Kidney tubule cell (primary cell): ENCODE measurements at regions not wholly inside any gene's neighbourhood (a gene's known extent, or its start where the extent isn't known, plus 50 kb on each side); places are given as distances from the start of the nearest gene placed in this dataset.

Experiments
- DNase-seq: peaks from one replicate; pipeline ENCODE4 v3.0.0-alpha.2; 2018; ENCODE audit warnings: low spot score

GRCh38 chr10:113326160-113327111 lies 226.4 kb upstream of the HABP2 start:
- peak; percentile 92 for DNase-seq

- peak; percentile 71 for DNase-seq
These were observed 223.7 kb upstream of the HABP2 start for GRCh38 chr10:113329121-113329596.

DNA sequence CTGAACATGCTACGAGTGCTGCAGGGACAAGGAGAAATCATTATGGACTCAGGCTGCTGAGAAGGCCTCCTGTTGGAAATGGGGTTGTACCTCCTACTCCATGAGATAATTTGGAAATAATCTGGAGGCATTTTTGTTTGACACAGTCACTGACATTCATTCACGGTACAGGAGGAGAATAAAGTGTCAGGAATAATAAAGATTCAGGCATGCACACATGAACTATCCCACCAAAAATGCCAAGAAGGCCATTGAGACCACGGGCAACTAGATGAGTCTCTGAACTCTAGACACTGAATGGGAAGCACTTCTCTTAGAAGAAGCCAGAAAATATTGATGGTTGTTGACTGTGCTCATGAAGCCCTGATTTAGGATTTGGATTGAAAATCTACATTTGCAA lies 220.9 kb upstream of the HABP2 start:
- no peak for DNase-seq

GRCh38 chr10:113333313-113333712 lies 219.5 kb upstream of the HABP2 start:
- no peak for DNase-seq

GRCh38 chr10:113335592-113335991 lies 217.3 kb upstream of the HABP2 start:
- peak; percentile 16 for DNase-seq

DNA sequence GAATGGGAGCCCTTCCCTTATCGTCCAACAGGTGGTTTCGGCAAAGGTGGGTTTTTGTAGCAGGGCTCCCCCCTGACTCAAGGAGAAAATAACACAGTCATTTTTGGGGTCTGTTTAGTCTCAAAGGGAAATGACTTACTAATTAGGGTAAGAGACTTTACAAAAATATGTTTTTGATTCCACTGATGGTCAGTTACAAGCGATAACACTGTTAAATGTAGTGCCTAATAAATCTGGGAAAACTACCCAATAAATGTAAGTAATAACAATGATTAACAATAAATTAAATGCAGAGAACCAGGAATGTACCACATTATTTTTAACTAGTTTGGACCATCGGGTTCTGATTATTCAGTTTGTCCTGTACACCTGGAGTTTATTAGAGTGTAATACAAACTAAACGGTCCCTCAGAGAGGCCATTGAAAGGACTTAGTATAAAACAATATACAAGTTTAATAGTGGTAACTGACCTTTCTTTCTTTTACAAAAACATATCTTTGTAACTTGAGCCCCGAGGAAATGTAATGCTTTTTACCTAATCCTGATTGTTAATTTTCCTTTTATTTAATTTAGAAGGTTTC lies 216.2 kb upstream of the HABP2 start:
- no peak for DNase-seq

- no peak for DNase-seq
These were observed 215.7 kb upstream of the HABP2 start for GRCh38 chr10:113337142-113337541.

GRCh38 chr10:113339121-113339520 lies 213.7 kb upstream of the HABP2 start:
- no peak for DNase-seq

GRCh38 chr10:113340282-113340681 lies 212.6 kb upstream of the HABP2 start:
- DNase-seq: no peak

DNA sequence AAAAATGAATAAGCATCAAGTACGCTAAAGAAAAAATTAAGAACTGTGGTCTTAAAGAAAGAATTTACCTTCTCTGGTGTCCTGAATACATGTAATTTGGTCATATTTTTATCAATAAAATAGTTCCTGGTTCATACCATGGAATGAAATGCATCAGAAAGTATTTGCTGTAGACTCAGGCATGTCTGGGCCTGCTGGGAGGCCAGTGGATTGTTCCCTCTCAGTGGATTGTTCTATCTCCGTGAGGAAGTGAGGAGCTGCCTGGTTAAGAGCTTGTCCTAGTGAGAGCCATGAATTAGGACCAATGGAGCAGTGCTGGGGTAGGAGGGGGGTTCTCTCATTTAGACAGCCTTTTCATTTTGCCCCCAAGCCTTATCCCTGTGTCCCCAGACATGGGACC lies 211.7 kb upstream of the HABP2 start:
- DNase-seq: no peak

DNA sequence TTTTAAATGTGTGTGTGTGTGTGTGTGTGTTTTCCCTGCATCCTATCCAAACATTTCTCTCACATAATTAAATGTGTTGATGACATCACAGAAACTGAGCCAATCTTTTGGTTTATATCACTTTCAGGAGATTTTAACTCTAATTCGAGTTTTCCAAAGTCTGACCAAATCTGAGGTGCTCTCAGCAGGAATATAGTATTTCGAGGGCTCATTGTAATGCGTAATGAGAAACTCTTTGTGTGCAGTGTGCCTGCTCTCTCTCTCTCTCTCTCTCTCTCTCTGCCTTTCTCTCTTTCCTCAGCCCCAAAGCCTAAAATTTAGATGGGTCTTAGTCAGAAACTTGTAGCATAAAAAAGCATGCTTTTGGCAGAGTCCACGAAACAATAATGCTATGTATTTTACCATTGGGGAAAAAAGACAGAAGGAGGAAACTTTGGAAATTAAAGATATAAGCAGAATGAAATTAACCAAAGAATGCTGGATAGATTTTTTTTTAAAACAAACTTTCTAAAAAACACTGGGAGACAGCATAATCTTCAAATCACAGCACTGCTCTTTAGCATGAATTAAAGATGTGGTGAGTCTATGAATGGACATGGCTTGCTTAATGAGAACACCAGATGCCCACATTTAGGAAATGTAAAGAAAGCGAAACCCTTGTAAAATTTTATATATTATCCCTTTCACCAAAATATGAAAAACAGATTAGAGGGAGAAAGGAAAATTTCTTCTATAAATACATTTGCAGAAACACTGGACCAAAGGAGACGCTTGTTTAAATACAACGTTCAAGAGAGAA lies 206.8 kb upstream of the HABP2 start:
- no peak for DNase-seq

- DNase-seq: no peak
These were observed 205.3 kb upstream of the HABP2 start for GRCh38 chr10:113347508-113347907.

- DNase-seq: no peak
These were observed 204.2 kb upstream of the HABP2 start for GRCh38 chr10:113348694-113349093.

DNA sequence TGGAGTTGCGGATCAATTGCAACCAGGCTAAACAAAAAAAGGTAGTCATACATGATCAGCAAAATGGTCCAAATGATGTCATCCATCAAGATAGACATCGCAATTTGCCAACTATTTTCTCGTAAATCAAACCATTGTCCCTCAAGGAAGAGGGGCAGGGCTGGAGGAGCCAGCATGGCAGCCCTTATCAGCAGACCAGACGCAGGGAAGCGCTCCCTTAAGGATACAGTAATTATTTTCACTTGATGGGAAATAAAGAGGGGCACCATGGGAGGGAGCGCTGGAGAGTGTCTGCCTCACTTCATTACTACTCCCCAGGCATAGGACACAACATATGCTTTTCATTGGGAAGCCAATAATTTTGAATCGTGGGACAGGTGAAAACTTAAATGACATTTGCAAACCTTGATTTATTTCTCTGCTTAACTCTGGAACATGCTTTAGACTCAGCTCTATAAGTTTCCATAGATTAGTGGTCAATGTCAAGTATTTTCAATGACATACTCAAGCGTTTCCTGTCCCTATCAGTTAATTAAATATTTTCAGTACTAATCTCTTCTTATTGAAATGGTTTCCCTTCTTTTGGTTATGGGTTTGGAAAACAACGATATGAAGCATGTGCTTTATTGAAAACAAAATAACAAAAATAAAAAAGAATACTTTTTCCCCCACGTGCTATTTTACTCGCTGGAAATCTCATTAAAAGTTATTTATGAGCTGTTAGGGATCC lies 202.4 kb upstream of the HABP2 start:
- no peak for DNase-seq

DNA sequence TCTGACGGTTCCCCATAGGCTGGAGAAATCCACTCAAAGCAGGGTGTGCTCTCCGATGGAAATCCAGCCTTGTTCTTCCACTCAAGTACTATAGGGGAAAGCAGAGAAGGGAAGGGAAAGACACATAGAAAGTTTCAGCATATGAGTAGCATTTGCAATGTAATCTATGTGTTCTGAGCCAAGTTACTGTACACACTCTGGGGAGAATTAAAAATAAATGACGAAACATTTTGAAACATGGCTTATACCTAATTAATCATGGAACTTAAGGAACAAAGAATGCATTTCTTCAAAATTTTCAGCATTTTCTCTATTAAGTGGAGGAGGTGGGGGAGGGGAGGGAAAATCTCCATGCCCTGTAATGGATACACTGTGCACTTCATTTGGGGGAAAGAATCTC lies 198.1 kb upstream of the HABP2 start:
- DNase-seq: no peak

DNA sequence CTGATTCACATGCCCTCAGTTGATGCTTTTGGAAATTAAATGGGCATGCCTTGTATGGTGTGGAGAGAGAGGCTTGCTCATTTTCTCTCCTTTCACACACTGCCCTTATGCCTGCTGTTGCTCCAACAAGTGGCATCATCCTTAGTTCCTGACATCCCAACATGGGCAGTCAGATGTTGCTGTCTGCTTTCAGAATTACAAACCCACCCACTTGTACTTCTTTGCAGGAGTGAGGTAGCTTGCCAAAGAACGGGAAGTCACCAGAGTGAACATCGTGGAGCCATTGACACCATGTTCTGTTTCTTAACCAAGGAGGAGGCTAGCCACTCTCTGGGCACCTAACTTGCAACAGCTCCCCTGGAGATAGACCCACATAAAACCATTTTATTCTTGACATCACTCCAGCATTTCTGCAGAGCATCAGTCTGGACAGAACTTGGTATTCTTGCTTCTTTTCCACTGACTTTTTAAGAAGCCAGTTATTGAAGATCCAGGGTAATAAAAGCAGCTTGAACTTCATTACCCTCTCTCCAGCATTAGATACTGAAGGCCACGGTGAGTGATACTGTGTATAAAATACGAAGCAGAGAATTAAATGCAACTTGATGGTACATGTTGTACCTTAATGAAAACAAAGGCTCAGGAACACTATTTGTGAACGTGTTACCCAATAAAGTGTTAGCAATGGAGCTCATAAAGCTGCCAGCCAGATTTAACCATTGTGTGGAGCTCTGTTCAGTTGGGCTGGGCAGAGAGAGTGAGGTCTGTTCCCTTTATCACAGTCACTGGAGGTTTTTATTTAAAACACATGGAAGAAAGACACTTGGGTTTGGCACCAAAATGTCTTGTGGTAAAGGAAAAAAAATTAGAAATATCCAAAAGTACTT lies 195.8 kb upstream of the HABP2 start:
- no peak for DNase-seq

- no peak for DNase-seq
These were observed 195.1 kb upstream of the HABP2 start for GRCh38 chr10:113357681-113358300.

DNA sequence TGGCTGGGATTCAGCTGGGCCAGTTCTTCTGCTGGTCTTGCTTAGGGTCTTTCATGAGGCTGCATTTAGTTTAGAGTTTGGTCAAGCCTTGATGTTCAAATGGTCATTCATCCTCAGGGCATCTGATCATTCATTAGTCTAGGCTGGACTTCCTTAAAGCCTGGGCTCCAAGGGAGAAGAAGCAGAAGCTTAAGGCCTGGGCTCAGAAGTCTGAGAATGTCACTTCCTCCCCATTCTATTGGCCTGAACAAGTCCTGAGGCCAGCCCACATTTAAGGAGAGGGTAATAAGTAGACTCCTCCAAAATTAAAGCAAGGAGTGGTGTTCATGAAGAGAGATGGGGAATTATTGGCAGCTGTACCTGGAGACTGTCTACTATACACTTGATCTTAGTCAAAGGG lies 193.2 kb upstream of the HABP2 start:
- no peak for DNase-seq

GRCh38 chr10:113360870-113361269 lies 192.0 kb upstream of the HABP2 start:
- DNase-seq: no peak

DNA sequence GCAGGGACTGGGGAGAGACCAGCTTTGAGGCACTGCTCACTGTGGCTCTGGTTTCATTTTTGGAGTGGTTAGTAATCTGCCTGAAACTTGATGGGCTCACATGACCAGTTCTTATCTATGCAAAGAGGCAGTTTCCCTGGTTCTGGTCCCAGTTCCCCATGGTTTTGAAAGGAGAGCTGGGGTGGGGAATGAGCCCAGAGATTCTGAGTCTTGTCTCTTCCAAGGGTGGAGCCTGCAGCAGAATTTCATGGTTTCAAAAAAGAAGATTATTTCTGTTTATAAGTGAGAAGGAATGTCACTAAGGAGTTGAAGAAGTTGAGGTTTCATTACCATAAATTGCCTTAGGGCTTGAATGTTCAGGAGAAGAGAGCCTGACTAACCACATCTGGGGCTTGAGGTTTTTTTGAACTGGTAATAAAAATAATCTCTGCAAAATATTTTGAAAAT lies 190.2 kb upstream of the HABP2 start:
- no peak for DNase-seq
